ENCODE measurements at regions not wholly inside any gene's neighbourhood (a gene's known extent, or its start where the extent isn't known, plus 50 kb on each side); places are given as distances from the start of the nearest gene placed in this dataset.

- DNase-seq (ENCODE audit: low read depth) = no peak
- no peak for TF ChIP-seq CTCF (IDR thresholded peaks at IDR 0.05; ENCODE audit: low read length, missing control alignments)
- H3K4me3 ChIP-seq (replicated peaks; ENCODE audit: low read depth, low read length) = no peak overlapping the region
Observed at GRCh38 chr6:153424719-153425400, 293.8 kb upstream of the RGS17 start.

GRCh38 chr6:153412519-153412918 lies 281.4 kb upstream of the RGS17 start:
- no peak for TF ChIP-seq CTCF (IDR thresholded peaks at IDR 0.05; ENCODE audit: low read length, missing control alignments)

GRCh38 chr6:153411070-153411648 lies 280.1 kb upstream of the RGS17 start:
- no peak for TF ChIP-seq CTCF (IDR thresholded peaks at IDR 0.05; ENCODE audit: low read length, missing control alignments)
- H3K4me3 ChIP-seq (replicated peaks; ENCODE audit: low read depth, low read length) = no peak overlapping the region
- DNase-seq (ENCODE audit: low read depth) = no peak

More at GRCh38 chr6:153412519-153412918, 281.4 kb upstream of the RGS17 start:
- DNase-seq (ENCODE audit: low read depth) = no peak
- no peak overlapping the region for H3K4me3 ChIP-seq (replicated peaks; ENCODE audit: low read depth, low read length)

- DNase-seq (ENCODE audit: low read depth) = no peak
- no peak overlapping the region for H3K4me3 ChIP-seq (replicated peaks; ENCODE audit: low read depth, low read length)
Observed at GRCh38 chr6:153405931-153406330, 274.8 kb upstream of the RGS17 start.

GRCh38 chr6:153401751-153402150 lies 270.7 kb upstream of the RGS17 start:
- no peak for DNase-seq (ENCODE audit: low read depth)
- no peak overlapping the region for H3K4me3 ChIP-seq (replicated peaks; ENCODE audit: low read depth, low read length)
- TF ChIP-seq CTCF (IDR thresholded peaks at IDR 0.05; ENCODE audit: low read length, missing control alignments) = no peak

More at GRCh38 chr6:153405931-153406330, 274.8 kb upstream of the RGS17 start:
- TF ChIP-seq CTCF (IDR thresholded peaks at IDR 0.05; ENCODE audit: low read length, missing control alignments) = no peak

GRCh38 chr6:153392156-153392555 lies 261.1 kb upstream of the RGS17 start:
- no peak for DNase-seq (ENCODE audit: low read depth)
- H3K4me3 ChIP-seq (replicated peaks; ENCODE audit: low read depth, low read length) = no peak overlapping the region

More at GRCh38 chr6:153392156-153392555, 261.1 kb upstream of the RGS17 start:
- TF ChIP-seq CTCF (IDR thresholded peaks at IDR 0.05; ENCODE audit: low read length, missing control alignments) = no peak

Measured in fibroblast of pulmonary artery (primary cell).